Stomach smooth muscle (tissue), 2 donors: ENCODE measurements at regions not wholly inside any gene's neighbourhood (a gene's known extent, or its start where the extent isn't known, plus 50 kb on each side); places are given as distances from the start of the nearest gene placed in this dataset.

ENCODE experiments used
- H3K27ac ChIP-seq: one replicate; pipeline ENCODE4 v1.7.0; 2013; ENCODE audit warnings: mild to moderate bottlenecking, low read length, inconsistent platforms
- H3K27me3 ChIP-seq, 2 donors: one replicate each; pipeline ENCODE4 v1.7.0; 2013; ENCODE audit warnings: low read length in 2 of 2; ENCODE audit not compliant: insufficient read depth in 2 of 2, control insufficient read depth in 1 of 2
- H3K36me3 ChIP-seq, 2 donors: one replicate each; pipeline ENCODE4 v1.7.0; 2013; ENCODE audit warnings: low read length in 2 of 2; ENCODE audit not compliant: control insufficient read depth in 2 of 2, insufficient read depth in 2 of 2
- H3K4me1 ChIP-seq: one replicate; pipeline ENCODE4 v1.7.0; 2013; ENCODE audit warnings: low read length; ENCODE audit not compliant: control insufficient read depth, insufficient read depth
- H3K4me3 ChIP-seq, 2 donors: one replicate each; pipeline ENCODE4 v1.7.0; 2013; ENCODE audit warnings: low read length in 2 of 2
- H3K9ac ChIP-seq, 2 donors: one replicate each; pipeline ENCODE4 v1.7.0; 2013; ENCODE audit warnings: low read length in 2 of 2, mild to moderate bottlenecking in 1 of 2
- H3K9me3 ChIP-seq, 2 donors: one replicate each; pipeline ENCODE4 v1.7.0; 2013; ENCODE audit warnings: low read length in 2 of 2; ENCODE audit not compliant: control insufficient read depth in 2 of 2
- donor health status: healthy.
- donor health status: Pancreatic carcinoma.

- H3K4me1 ChIP-seq: no peaks in the 10 kb centered on the region
- no peak overlapping the region for H3K4me3 ChIP-seq
- no peaks in the 10 kb centered on the region for H3K36me3 ChIP-seq
Measured at GRCh38 chr6:14510038-14510437, 392.5 kb downstream of the CD83 start.

GRCh38 chr6:14511061-14511586 lies 393.6 kb downstream of the CD83 start:
- Histone ChIP-seq H3K9ac (no peak overlapping the region), H3K27me3 (no peaks in the 10 kb centered on the region), H3K4me3 (no peak overlapping the region), H3K36me3 (no peaks in the 10 kb centered on the region), H3K27ac (no peak overlapping the region), H3K9me3 (no peaks in the 10 kb centered on the region), H3K4me1 (no peaks in the 10 kb centered on the region)

More at GRCh38 chr6:14510038-14510437, 392.5 kb downstream of the CD83 start:
- Histone ChIP-seq H3K9me3 (no peaks in the 10 kb centered on the region), H3K27me3 (no peaks in the 10 kb centered on the region), H3K27ac (no peak overlapping the region), H3K9ac (no peak overlapping the region)

GRCh38 chr6:14512246-14512645 lies 394.7 kb downstream of the CD83 start:
- no peak overlapping the region for H3K4me3 ChIP-seq
- no peak overlapping the region for H3K9ac ChIP-seq
- no peaks in the 10 kb centered on the region for H3K36me3 ChIP-seq
- no peaks in the 10 kb centered on the region for H3K27me3 ChIP-seq
- no peak overlapping the region for H3K27ac ChIP-seq
- H3K4me1 ChIP-seq: no peaks in the 10 kb centered on the region
- H3K9me3 ChIP-seq: no peaks in the 10 kb centered on the region

- H3K36me3 ChIP-seq: no peaks in the 10 kb centered on the region
- H3K27ac ChIP-seq: no peak overlapping the region
- H3K27me3 ChIP-seq: no peaks in the 10 kb centered on the region
- H3K9ac ChIP-seq: no peak overlapping the region
- no peak overlapping the region for H3K4me3 ChIP-seq
- peaks cover 4% of the 10 kb centered on the region for H3K4me1 ChIP-seq
- no peaks in the 10 kb centered on the region for H3K9me3 ChIP-seq
Measured at GRCh38 chr6:14513496-14514393, 396.2 kb downstream of the CD83 start.

- Histone ChIP-seq H3K4me3 (no peak overlapping the region), H3K4me1 (peaks cover 5% of the 10 kb centered on the region), H3K27me3 (no peaks in the 10 kb centered on the region), H3K9ac (no peak overlapping the region), H3K9me3 (no peaks in the 10 kb centered on the region), H3K36me3 (no peaks in the 10 kb centered on the region), H3K27ac (no peak overlapping the region)
Measured at GRCh38 chr6:14516956-14517355, 399.4 kb downstream of the CD83 start.

- Histone ChIP-seq H3K4me1 (peaks cover 5% of the 10 kb centered on the region), H3K27ac (no peak overlapping the region)
Measured at GRCh38 chr6:14517516-14518105, 400.0 kb downstream of the CD83 start.

GRCh38 chr6:14518515-14519217 lies 401.1 kb downstream of the CD83 start:
- Histone ChIP-seq H3K9ac (no peak overlapping the region), H3K27ac (no peak overlapping the region), H3K27me3 (no peaks in the 10 kb centered on the region), H3K4me3 (no peak overlapping the region), H3K4me1 (peaks cover 5% of the 10 kb centered on the region), H3K9me3 (no peaks in the 10 kb centered on the region), H3K36me3 (no peaks in the 10 kb centered on the region)

More at GRCh38 chr6:14517516-14518105, 400.0 kb downstream of the CD83 start:
- H3K4me3 ChIP-seq: no peak overlapping the region
- no peaks in the 10 kb centered on the region for H3K9me3 ChIP-seq
- H3K36me3 ChIP-seq: no peaks in the 10 kb centered on the region
- no peaks in the 10 kb centered on the region for H3K27me3 ChIP-seq
- H3K9ac ChIP-seq: no peak overlapping the region

GRCh38 chr6:14520029-14520428 lies 402.5 kb downstream of the CD83 start:
- Histone ChIP-seq H3K9me3 (no peaks in the 10 kb centered on the region), H3K4me1 (peaks cover 5% of the 10 kb centered on the region), H3K36me3 (no peaks in the 10 kb centered on the region), H3K27me3 (no peaks in the 10 kb centered on the region), H3K4me3 (no peak overlapping the region), H3K9ac (no peak overlapping the region), H3K27ac (no peak overlapping the region)

GRCh38 chr6:14520536-14520935 lies 403.0 kb downstream of the CD83 start:
- peaks cover 5% of the 10 kb centered on the region for H3K4me1 ChIP-seq
- H3K36me3 ChIP-seq: no peaks in the 10 kb centered on the region
- no peak overlapping the region for H3K9ac ChIP-seq
- H3K27ac ChIP-seq: no peak overlapping the region
- no peaks in the 10 kb centered on the region for H3K9me3 ChIP-seq
- H3K27me3 ChIP-seq: no peaks in the 10 kb centered on the region
- no peak overlapping the region for H3K4me3 ChIP-seq

GRCh38 chr6:14521141-14521540 lies 403.6 kb downstream of the CD83 start:
- Histone ChIP-seq H3K36me3 (no peaks in the 10 kb centered on the region), H3K27ac (no peak overlapping the region), H3K9ac (no peak overlapping the region), H3K4me3 (no peak overlapping the region), H3K4me1 (peaks cover 5% of the 10 kb centered on the region), H3K9me3 (no peaks in the 10 kb centered on the region), H3K27me3 (no peaks in the 10 kb centered on the region)
